ENCODE measurements at regions not wholly inside any gene's neighbourhood (a gene's known extent, or its start where the extent isn't known, plus 50 kb on each side); places are given as distances from the start of the nearest gene placed in this dataset.

GRCh38 chr22:48186146-48186790, 1423.8 kb downstream of the TBC1D22A start:
- H3K4me1 ChIP-seq (ENCODE audit: control insufficient read depth, insufficient read depth, low read length) = no peaks in the 10 kb centered on the region
- no peaks in the 10 kb centered on the region for H3K36me3 ChIP-seq (ENCODE audit: control insufficient read depth, insufficient read depth, low read length)
- ChIA-PET POLR2A (no interaction called here), CTCF (no interaction called here)
- H3K27me3 ChIP-seq (ENCODE audit: control insufficient read depth, insufficient read depth, low read length) = no peaks in the 10 kb centered on the region
- no peak overlapping the region for H3K4me3 ChIP-seq (ENCODE audit: low read depth in 2 of 2, low read length in 2 of 2)
- TF ChIP-seq TCF7L2 (IDR thresholded peaks at IDR 0.05; ENCODE audit: low read depth, low read length) (no peak), SIN3A (IDR thresholded peaks at IDR 0.05; ENCODE audit: borderline replicate concordance, insufficient read depth, low read depth, low read length) (no peak), POLR2AphosphoS5 (IDR thresholded peaks at IDR 0.05; ENCODE audit: low read depth, low read length) (no peak), CTCF (IDR thresholded peaks at IDR 0.05) (no peak)
- no TSS peak for BruUV-seq (replicated peaks)
- intact Hi-C loops (cut with micrococcal nuclease; ENCODE audit: unreplicated experiment) (no loop called here), in situ Hi-C loops (cut with HindIII; ENCODE audit: low pct_unique_long_range_greater_than_20kb, low sequenced_read_pairs) (no loop called here)
- H3K9me3 ChIP-seq (ENCODE audit: control insufficient read depth, insufficient read depth, low read depth, low read length) = no peaks in the 10 kb centered on the region
- no peak overlapping the region for H3K27ac ChIP-seq (ENCODE audit: low read length)
- no peak for ATAC-seq
- DNase-seq (ENCODE audit: low read depth, low spot score) = no peak

- BruUV-seq (replicated peaks) = no TSS peak
- Histone ChIP-seq H3K9me3 (ENCODE audit: control insufficient read depth, insufficient read depth, low read depth, low read length) (no peaks in the 10 kb centered on the region), H3K27ac (ENCODE audit: low read length) (no peak overlapping the region), H3K36me3 (ENCODE audit: control insufficient read depth, insufficient read depth, low read length) (no peaks in the 10 kb centered on the region), H3K27me3 (ENCODE audit: control insufficient read depth, insufficient read depth, low read length) (no peaks in the 10 kb centered on the region), H3K4me1 (ENCODE audit: control insufficient read depth, insufficient read depth, low read length) (no peaks in the 10 kb centered on the region), H3K4me3 (ENCODE audit: low read depth in 2 of 2, low read length in 2 of 2) (no peak overlapping the region)
- intact Hi-C loops (cut with micrococcal nuclease; ENCODE audit: unreplicated experiment) = no loop called here
- in situ Hi-C loops (cut with HindIII; ENCODE audit: low pct_unique_long_range_greater_than_20kb, low sequenced_read_pairs) = no loop called here
- POLR2A ChIA-PET = no interaction called here
- no peak for ATAC-seq
- DNase-seq (ENCODE audit: low read depth, low spot score) = no peak
- CTCF ChIA-PET = no interaction called here
- TF ChIP-seq REST (IDR thresholded peaks at IDR 0.05; ENCODE audit: insufficient read depth in 1 of 2, low read depth in 2 of 2, low read length in 1 of 2) = no peak
- TF ChIP-seq TCF7L2 (IDR thresholded peaks at IDR 0.05; ENCODE audit: low read depth, low read length) = no peak
- no peak for TF ChIP-seq POLR2AphosphoS5 (IDR thresholded peaks at IDR 0.05; ENCODE audit: low read depth, low read length)
- TF ChIP-seq CTCF (IDR thresholded peaks at IDR 0.05) = no peak
- TF ChIP-seq SIN3A (IDR thresholded peaks at IDR 0.05; ENCODE audit: borderline replicate concordance, insufficient read depth, low read depth, low read length) = no peak
Measured at GRCh38 chr22:48185071-48186055, 1422.9 kb downstream of the TBC1D22A start.

All from Panc1 (cell line).